Aorta (tissue), 5 donors: ENCODE measurements at regions not wholly inside any gene's neighbourhood (a gene's known extent, or its start where the extent isn't known, plus 50 kb on each side); places are given as distances from the start of the nearest gene placed in this dataset.

Source experiments
- ATAC-seq: fragments of 200-7000 bp; cut with Tn5 transposase; one replicate; pipeline ENCODE4 v1.9.1; 2022; ENCODE audit warnings: moderate library complexity; ENCODE audit not compliant: low FRiP score
- DNase-seq, 2 donors: peaks; one replicate each; pipeline ENCODE4 v3.0.0-alpha.2; 2020
- H3K27ac ChIP-seq, 2 donors: one replicate each; pipeline ENCODE4 v1.5.1; 2013; ENCODE audit warnings: low read length in 2 of 2, mild to moderate bottlenecking in 2 of 2, moderate library complexity in 2 of 2, control low read depth in 1 of 2, inconsistent platforms in 1 of 2, low read depth in 1 of 2
- H3K27me3 ChIP-seq, 2 donors: one replicate each; pipeline ENCODE4 v1.6.1; 2013; ENCODE audit warnings: control low read depth in 1 of 2, low read length in 1 of 2, mild to moderate bottlenecking in 1 of 2, moderate library complexity in 1 of 2; ENCODE audit not compliant: insufficient read depth in 2 of 2, control insufficient read depth in 1 of 2
- H3K36me3 ChIP-seq, 2 donors: one replicate each; pipeline ENCODE4 v1.6.1; 2013; ENCODE audit warnings: control low read depth in 1 of 2, low read length in 1 of 2, mild to moderate bottlenecking in 1 of 2; ENCODE audit not compliant: insufficient read depth in 2 of 2, control insufficient read depth in 1 of 2
- H3K4me1 ChIP-seq, 2 donors: one replicate each; pipeline ENCODE4 v1.6.1; 2013; ENCODE audit warnings: low read length in 2 of 2, control low read depth in 1 of 2, mild to moderate bottlenecking in 1 of 2, moderate library complexity in 1 of 2; ENCODE audit not compliant: insufficient read depth in 2 of 2, control insufficient read depth in 1 of 2
- H3K4me3 ChIP-seq, 2 donors: one replicate each; pipeline ENCODE4 v1.5.1; 2013; ENCODE audit warnings: low read length in 2 of 2, control low read depth in 1 of 2, mild to moderate bottlenecking in 1 of 2
- H3K9me3 ChIP-seq: one replicate; pipeline ENCODE4 v1.6.1; 2013; ENCODE audit warnings: mild to moderate bottlenecking, low read length; ENCODE audit not compliant: control insufficient read depth
- WGBS, 2 donors: extraction: QIAGEN DNeasy Blood & Tissue Kit; methylation state at CpG; one replicate each; pipeline ENCODE4 v1.1.7; 2013; 5-methylcytosine and 5-hydroxymethylcytosine counted together
- intact Hi-C, 2 donors: fragments of 100-400 bp; cut with DNase I; formaldehyde crosslinking; loops; one replicate each; pipeline versions ENCODE4 v1.14.2 to v1.15.0; 2022
- donor health status: healthy with polysubstance abuse.
- donor health status: Bipolar disorder and iron deficiency.
- donor health status: DM: no; HTN: no; CAD: no.
- donor health status: DM: no; HTN: no; CAD: no.
- donor health status: DM: yes; HTN: yes; CAD: no.

- ATAC-seq: no peak
- intact Hi-C loops: no loop called here
- H3K36me3 ChIP-seq: no peaks in the 10 kb centered on the region
- no peaks in the 10 kb centered on the region for H3K27me3 ChIP-seq
- H3K27ac ChIP-seq: no peak overlapping the region
- H3K9me3 ChIP-seq: no peaks in the 10 kb centered on the region
- no peak for DNase-seq
- no peaks in the 10 kb centered on the region for H3K4me1 ChIP-seq
- no peak overlapping the region for H3K4me3 ChIP-seq
Measured at GRCh38 chr4:33061727-33062126, 2341.6 kb downstream of the PCDH7 start.

DNA sequence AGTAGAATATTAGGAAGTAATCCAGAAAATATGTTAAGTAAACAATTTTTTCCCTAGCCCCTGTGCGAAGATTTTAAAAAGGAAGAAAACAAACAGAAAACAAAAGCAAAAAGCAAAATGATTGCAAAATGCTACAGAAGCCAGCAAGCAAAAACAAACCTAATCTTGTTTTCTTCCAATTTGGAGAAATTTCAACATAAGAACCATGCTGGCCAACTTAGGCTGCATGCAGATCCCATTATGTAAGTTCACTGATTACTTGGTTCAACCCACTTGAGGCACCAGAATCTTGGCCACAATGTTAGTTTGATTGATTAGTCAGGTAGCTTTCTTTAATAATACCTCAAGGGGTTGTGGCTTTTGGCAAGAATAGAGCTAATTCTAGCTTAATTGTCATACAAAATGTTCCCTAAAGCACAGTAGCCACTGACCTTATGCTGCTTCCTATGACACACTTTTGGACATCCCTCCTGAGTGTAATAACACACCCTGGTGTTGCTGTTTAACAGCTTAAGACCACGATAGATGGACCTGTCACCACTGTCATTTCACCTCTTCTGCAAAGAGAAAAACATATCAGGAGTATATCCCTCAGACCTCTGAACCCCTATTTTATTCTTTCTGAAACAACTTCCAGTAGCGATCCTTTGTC is 2342.1 kb downstream of the PCDH7 start:
- Histone ChIP-seq H3K4me1 (no peaks in the 10 kb centered on the region), H3K36me3 (no peaks in the 10 kb centered on the region), H3K27me3 (no peaks in the 10 kb centered on the region), H3K27ac (no peak overlapping the region), H3K9me3 (no peaks in the 10 kb centered on the region), H3K4me3 (no peak overlapping the region)
- ATAC-seq: no peak
- 89 to 92% methylated on average over 3 of the region's 3 CpGs for WGBS, 2 donors
- intact Hi-C loops: no loop called here
- DNase-seq: no peak

- no peaks in the 10 kb centered on the region for H3K27me3 ChIP-seq
- no peak for DNase-seq
- no peak overlapping the region for H3K4me3 ChIP-seq
- ATAC-seq: no peak
- no peaks in the 10 kb centered on the region for H3K36me3 ChIP-seq
- no peak overlapping the region for H3K27ac ChIP-seq
- intact Hi-C loops: no loop called here
- H3K4me1 ChIP-seq: no peaks in the 10 kb centered on the region
- no peaks in the 10 kb centered on the region for H3K9me3 ChIP-seq
- 73 to 74% methylated on average over 2 of the region's 2 CpGs for whole genome bisulfite sequencing, 2 donors
Measured at GRCh38 chr4:33063241-33063640, 2343.1 kb downstream of the PCDH7 start.

DNA sequence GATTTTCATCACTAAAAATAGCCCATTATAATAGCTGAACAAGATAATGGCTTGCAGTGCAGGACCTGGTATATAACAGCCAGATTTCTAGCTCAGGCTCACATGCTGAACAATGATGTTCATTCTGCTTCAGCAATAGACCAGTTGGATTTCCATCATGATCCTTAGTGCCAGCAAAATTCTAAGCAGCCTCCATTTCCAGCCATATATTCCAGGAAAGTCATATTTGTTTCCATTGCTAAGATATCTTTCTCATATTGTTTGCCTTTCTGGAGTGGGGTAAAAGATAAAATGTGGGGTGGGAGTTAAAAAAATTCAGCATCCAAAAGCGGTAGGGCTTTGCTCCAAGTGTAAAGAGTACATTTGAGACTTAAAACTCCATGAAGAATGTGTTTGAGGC is 2344.1 kb downstream of the PCDH7 start:
- no peaks in the 10 kb centered on the region for H3K27me3 ChIP-seq
- DNase-seq: no peak
- H3K4me3 ChIP-seq: no peak overlapping the region
- H3K27ac ChIP-seq: no peak overlapping the region
- intact Hi-C loops: no loop called here
- ATAC-seq: no peak
- WGBS, 2 donors: 50 to 58% methylated on average over 1 of the region's 1 CpG
- no peaks in the 10 kb centered on the region for H3K36me3 ChIP-seq
- H3K9me3 ChIP-seq: no peaks in the 10 kb centered on the region
- no peaks in the 10 kb centered on the region for H3K4me1 ChIP-seq

- no peak overlapping the region for H3K4me3 ChIP-seq
- intact Hi-C loops: no loop called here
- H3K36me3 ChIP-seq: no peaks in the 10 kb centered on the region
- DNase-seq (no peak), ATAC-seq (no peak)
- H3K27ac ChIP-seq: no peak overlapping the region
- no peaks in the 10 kb centered on the region for H3K9me3 ChIP-seq
- 92 to 95% methylated on average over 8 of the region's 8 CpGs for WGBS, 2 donors
- H3K4me1 ChIP-seq: no peaks in the 10 kb centered on the region
- H3K27me3 ChIP-seq: no peaks in the 10 kb centered on the region
Measured at GRCh38 chr4:33065749-33066148, 2345.6 kb downstream of the PCDH7 start.

DNA sequence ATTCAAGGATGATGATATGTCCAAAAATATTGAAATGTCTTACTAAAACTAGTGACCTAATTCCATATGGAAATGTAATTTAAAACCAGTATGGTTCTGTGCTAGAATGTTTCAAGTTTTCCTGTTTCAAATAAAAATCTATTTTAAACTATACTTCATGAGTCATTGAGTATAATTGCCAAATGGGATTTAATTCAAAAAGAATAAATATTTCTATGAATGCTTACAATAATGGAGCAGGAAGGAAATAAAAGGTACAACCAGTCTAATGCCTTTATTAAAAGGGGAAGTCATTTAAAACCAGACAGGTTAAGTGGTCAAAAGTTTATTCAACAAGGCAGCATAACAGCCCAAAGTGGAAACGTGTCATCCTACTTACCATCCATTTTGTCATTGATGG is 2347.1 kb downstream of the PCDH7 start:
- no peak for ATAC-seq
- intact Hi-C loops: no loop called here
- 15 to 27% methylated on average over 1 of the region's 1 CpG for WGBS, 2 donors

DNA sequence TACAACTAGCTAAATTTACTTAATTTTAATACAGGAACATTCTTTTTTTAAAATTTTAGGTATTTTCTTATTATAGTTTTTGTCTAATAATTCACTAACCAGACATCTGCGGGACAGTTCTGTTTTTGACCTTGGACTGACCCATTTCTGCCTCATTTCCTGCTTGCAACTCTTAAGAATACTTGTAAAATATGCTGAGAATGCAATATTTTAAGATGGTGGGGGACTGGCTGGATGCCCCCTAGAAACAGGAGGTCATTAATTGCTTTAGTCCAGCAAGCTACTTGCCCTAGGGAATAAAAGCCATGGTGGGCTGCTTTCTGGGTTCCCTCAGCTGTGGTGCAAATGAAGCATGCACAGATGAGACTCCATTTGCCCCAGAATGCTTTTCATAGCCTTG is 2348.4 kb downstream of the PCDH7 start:
- H3K4me3 ChIP-seq: no peak overlapping the region
- H3K36me3 ChIP-seq: no peaks in the 10 kb centered on the region
- ATAC-seq (no peak), DNase-seq (no peak)
- H3K27ac ChIP-seq: no peak overlapping the region
- 66 to 75% methylated on average over 1 of the region's 1 CpG for WGBS, 2 donors
- H3K27me3 ChIP-seq: no peaks in the 10 kb centered on the region
- no peaks in the 10 kb centered on the region for H3K4me1 ChIP-seq
- intact Hi-C loops: no loop called here
- H3K9me3 ChIP-seq: no peaks in the 10 kb centered on the region

More for the DNA sequence above, 2347.1 kb downstream of the PCDH7 start:
- Histone ChIP-seq H3K4me3 (no peak overlapping the region), H3K27ac (no peak overlapping the region), H3K36me3 (no peaks in the 10 kb centered on the region), H3K9me3 (no peaks in the 10 kb centered on the region), H3K27me3 (no peaks in the 10 kb centered on the region), H3K4me1 (no peaks in the 10 kb centered on the region)
- DNase-seq: no peak

GRCh38 chr4:33071535-33071934 is 2351.4 kb downstream of the PCDH7 start:
- H3K27me3 ChIP-seq: no peaks in the 10 kb centered on the region
- ATAC-seq (no peak), DNase-seq (no peak)
- WGBS, 2 donors: 64 to 68% methylated on average over 3 of the region's 3 CpGs
- no peak overlapping the region for H3K27ac ChIP-seq
- H3K9me3 ChIP-seq: no peaks in the 10 kb centered on the region
- H3K36me3 ChIP-seq: no peaks in the 10 kb centered on the region
- intact Hi-C loops: no loop called here
- no peaks in the 10 kb centered on the region for H3K4me1 ChIP-seq
- H3K4me3 ChIP-seq: no peak overlapping the region

GRCh38 chr4:33072298-33073089 is 2352.3 kb downstream of the PCDH7 start:
- ATAC-seq (no peak), DNase-seq (no peak)
- H3K36me3 ChIP-seq: no peaks in the 10 kb centered on the region
- 16 to 20% methylated on average over 5 of the region's 5 CpGs for WGBS, 2 donors
- H3K27me3 ChIP-seq: no peaks in the 10 kb centered on the region
- H3K27ac ChIP-seq: no peak overlapping the region
- H3K4me3 ChIP-seq: no peak overlapping the region
- H3K9me3 ChIP-seq: no peaks in the 10 kb centered on the region
- intact Hi-C loops: no loop called here
- no peaks in the 10 kb centered on the region for H3K4me1 ChIP-seq
